GM23338 (cell line): ENCODE measurements at regions not wholly inside any gene's neighbourhood (a gene's known extent, or its start where the extent isn't known, plus 50 kb on each side); places are given as distances from the start of the nearest gene placed in this dataset.

Experiments
- ATAC-seq: fragments of 200-7000 bp; cut with Tn5 transposase; 3 replicates; pipeline ENCODE4 v1.9.1; 2020
- DNase-seq: peaks from one replicate; pipeline ENCODE4 v3.0.0-alpha.2; 2015; ENCODE audit warnings: low spot score
- H2AFZ ChIP-seq: fragments of 200-600 bp; sonication (generic); 2 replicates; pipeline ENCODE4 v1.8.0; 2016; ENCODE audit warnings: antibody characterized with exemption, mild to moderate bottlenecking, moderate library complexity
- H3F3A ChIP-seq: fragments of 200-600 bp; sonication (generic); replicated peaks from 2 replicates; pipeline ENCODE4 v1.8.0; 2017; ENCODE audit warnings: antibody characterized with exemption, mixed run types, low read depth
- H3K27ac ChIP-seq: fragments of 200-600 bp; sonication (generic); 2 replicates; pipeline ENCODE4 v1.6.1; 2016; ENCODE audit warnings: low read depth
- H3K27me3 ChIP-seq: fragments of 200-600 bp; sonication (generic); 2 replicates; pipeline ENCODE4 v1.8.0; 2016; ENCODE audit warnings: mild to moderate bottlenecking, mixed run types, moderate library complexity; ENCODE audit not compliant: insufficient read depth
- H3K36me3 ChIP-seq: fragments of 200-600 bp; sonication (generic); 2 replicates; pipeline ENCODE4 v1.8.0; 2016; ENCODE audit warnings: mild to moderate bottlenecking; ENCODE audit not compliant: insufficient read depth
- H3K4me1 ChIP-seq: fragments of 200-600 bp; sonication (generic); 2 replicates; pipeline ENCODE4 v1.8.0; 2016; ENCODE audit warnings: mild to moderate bottlenecking, moderate library complexity; ENCODE audit not compliant: insufficient read depth
- H3K4me2 ChIP-seq: fragments of 200-600 bp; sonication (generic); 2 replicates; pipeline ENCODE4 v1.7.1; 2017; ENCODE audit warnings: mixed run types
- H3K4me3 ChIP-seq: fragments of 200-600 bp; sonication (generic); 2 replicates; pipeline ENCODE4 v1.6.1; 2016; ENCODE audit warnings: mixed run types
- H3K79me2 ChIP-seq: fragments of 200-600 bp; sonication (generic); replicated peaks from 2 replicates; pipeline ENCODE4 v1.8.0; 2017; ENCODE audit warnings: mild to moderate bottlenecking; ENCODE audit not compliant: insufficient read depth
- H3K9me2 ChIP-seq: fragments of 200-600 bp; sonication (generic); 2 replicates; pipeline ENCODE4 v1.8.0; 2017; ENCODE audit not compliant: insufficient read depth
- H4K20me1 ChIP-seq: fragments of 200-600 bp; sonication (generic); replicated peaks from 2 replicates; pipeline ENCODE4 v1.8.0; 2017; ENCODE audit warnings: mild to moderate bottlenecking; ENCODE audit not compliant: insufficient read depth
- H3K27ac Mint-ChIP-seq: 2 replicates; pipeline ENCODE4 v1.8.0; 2020; ENCODE audit warnings: inconsistent platforms, mild to moderate bottlenecking, moderate library complexity, mixed read lengths
- H3K27me3 Mint-ChIP-seq: 3 replicates; pipeline ENCODE4 v1.8.0; 2022; ENCODE audit warnings: low read depth, mild to moderate bottlenecking, moderate library complexity, mixed read lengths, inconsistent platforms; ENCODE audit not compliant: insufficient read depth, poor library complexity
- H3K36me3 Mint-ChIP-seq: 3 replicates; pipeline ENCODE4 v1.8.0; 2021; ENCODE audit warnings: low read depth, mild to moderate bottlenecking, inconsistent platforms, moderate library complexity, mixed read lengths
- H3K4me1 Mint-ChIP-seq: 3 replicates; pipeline ENCODE4 v1.8.0; 2020; ENCODE audit warnings: mild to moderate bottlenecking, inconsistent platforms, mixed read lengths
- H3K4me3 Mint-ChIP-seq: 3 replicates; pipeline ENCODE4 v1.8.0; 2021; ENCODE audit warnings: moderate library complexity, mild to moderate bottlenecking, inconsistent platforms, mixed read lengths
- H3K9me3 Mint-ChIP-seq: 3 replicates; pipeline ENCODE4 v1.8.0; 2020; ENCODE audit warnings: moderate library complexity, mild to moderate bottlenecking, inconsistent platforms, mixed read lengths
- EZH2phosphoT487 ChIP-seq: fragments of 200-600 bp; sonication (generic); IDR thresholded peaks from one replicate; pipeline ENCODE4 v1.8.1; 2018; ENCODE audit warnings: antibody characterized with exemption; ENCODE audit not compliant: unreplicated experiment
- JUNB ChIP-seq: IDR thresholded peaks from one replicate; pipeline ENCODE4 v1.6.1; 2016; ENCODE audit warnings: antibody characterized with exemption; ENCODE audit not compliant: unreplicated experiment
- STAT1 ChIP-seq: IDR thresholded peaks from one replicate; pipeline ENCODE4 v1.6.1; 2016; ENCODE audit warnings: antibody characterized with exemption; ENCODE audit not compliant: unreplicated experiment
- ZNF114 ChIP-seq: fragments of 250-450 bp; sonication (Bioruptor Pico); IDR thresholded peaks from 2 replicates; pipeline ENCODE4 v1.5.0; 2020; ENCODE audit warnings: mild to moderate bottlenecking, moderate library complexity
- ZNF331 ChIP-seq: fragments of 250-450 bp; sonication (Bioruptor Pico); IDR thresholded peaks from 2 replicates; pipeline ENCODE4 v1.5.0; 2020; ENCODE audit warnings: low read depth, mild to moderate bottlenecking, moderate library complexity
- TF ChIP-seq, protein P1 (sequence below): IDR thresholded peaks from 2 replicates; pipeline ENCODE4 v1.6.1; 2016; ENCODE audit warnings: antibody characterized with exemption
- TF ChIP-seq, protein P2 (sequence below): fragments of 250-450 bp; sonication (Bioruptor Pico); IDR thresholded peaks from 2 replicates; pipeline ENCODE4 v1.5.0; 2020; ENCODE audit warnings: mild to moderate bottlenecking, moderate library complexity

DNA sequence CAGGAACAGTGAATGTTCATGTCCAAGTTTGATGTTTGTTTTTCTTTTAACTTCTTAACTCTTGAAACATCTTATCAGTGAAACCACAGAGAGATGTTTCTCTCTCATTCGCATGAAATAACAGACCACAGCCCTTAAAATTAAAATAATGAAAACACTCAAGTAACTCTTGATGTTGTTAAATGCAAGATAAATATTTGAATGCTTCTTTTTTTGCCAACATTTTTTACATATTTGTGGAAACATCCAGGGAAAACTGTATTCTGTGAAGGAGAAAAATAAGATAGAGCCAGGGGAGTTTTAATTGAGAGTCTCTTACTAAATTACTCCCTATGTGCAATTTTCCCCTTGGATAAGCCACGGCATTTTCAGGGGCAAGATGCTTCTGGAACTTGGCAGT is 361.8 kb upstream of the MGMT start:
- Histone ChIP-seq H3K27ac (no peak overlapping the region), H3K27me3 (no peaks in the 10 kb centered on the region), H3K79me2 (no peaks in the 10 kb centered on the region), H3F3A (no peaks in the 10 kb centered on the region), H4K20me1 (no peaks in the 10 kb centered on the region), H3K36me3 (no peaks in the 10 kb centered on the region), H3K4me1 (no peaks in the 10 kb centered on the region), H2AFZ (no peak overlapping the region), H3K4me2 (no peak overlapping the region), H3K4me3 (no peak overlapping the region), H3K9me2 (peaks cover 7% of the 10 kb centered on the region; the same call in 1 of the 2 replicates)
- Mint-ChIP-seq H3K9me3 (no peaks in the 10 kb centered on the region), H3K27me3 (peaks cover 2% of the 10 kb centered on the region), H3K36me3 (no peaks in the 10 kb centered on the region), H3K4me1 (no peaks in the 10 kb centered on the region), H3K27ac (no peak overlapping the region), H3K4me3 (no peak overlapping the region)
- TF ChIP-seq, protein P1, sequence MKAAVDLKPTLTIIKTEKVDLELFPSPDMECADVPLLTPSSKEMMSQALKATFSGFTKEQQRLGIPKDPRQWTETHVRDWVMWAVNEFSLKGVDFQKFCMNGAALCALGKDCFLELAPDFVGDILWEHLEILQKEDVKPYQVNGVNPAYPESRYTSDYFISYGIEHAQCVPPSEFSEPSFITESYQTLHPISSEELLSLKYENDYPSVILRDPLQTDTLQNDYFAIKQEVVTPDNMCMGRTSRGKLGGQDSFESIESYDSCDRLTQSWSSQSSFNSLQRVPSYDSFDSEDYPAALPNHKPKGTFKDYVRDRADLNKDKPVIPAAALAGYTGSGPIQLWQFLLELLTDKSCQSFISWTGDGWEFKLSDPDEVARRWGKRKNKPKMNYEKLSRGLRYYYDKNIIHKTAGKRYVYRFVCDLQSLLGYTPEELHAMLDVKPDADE, result no peak
- TF ChIP-seq, protein P2, sequence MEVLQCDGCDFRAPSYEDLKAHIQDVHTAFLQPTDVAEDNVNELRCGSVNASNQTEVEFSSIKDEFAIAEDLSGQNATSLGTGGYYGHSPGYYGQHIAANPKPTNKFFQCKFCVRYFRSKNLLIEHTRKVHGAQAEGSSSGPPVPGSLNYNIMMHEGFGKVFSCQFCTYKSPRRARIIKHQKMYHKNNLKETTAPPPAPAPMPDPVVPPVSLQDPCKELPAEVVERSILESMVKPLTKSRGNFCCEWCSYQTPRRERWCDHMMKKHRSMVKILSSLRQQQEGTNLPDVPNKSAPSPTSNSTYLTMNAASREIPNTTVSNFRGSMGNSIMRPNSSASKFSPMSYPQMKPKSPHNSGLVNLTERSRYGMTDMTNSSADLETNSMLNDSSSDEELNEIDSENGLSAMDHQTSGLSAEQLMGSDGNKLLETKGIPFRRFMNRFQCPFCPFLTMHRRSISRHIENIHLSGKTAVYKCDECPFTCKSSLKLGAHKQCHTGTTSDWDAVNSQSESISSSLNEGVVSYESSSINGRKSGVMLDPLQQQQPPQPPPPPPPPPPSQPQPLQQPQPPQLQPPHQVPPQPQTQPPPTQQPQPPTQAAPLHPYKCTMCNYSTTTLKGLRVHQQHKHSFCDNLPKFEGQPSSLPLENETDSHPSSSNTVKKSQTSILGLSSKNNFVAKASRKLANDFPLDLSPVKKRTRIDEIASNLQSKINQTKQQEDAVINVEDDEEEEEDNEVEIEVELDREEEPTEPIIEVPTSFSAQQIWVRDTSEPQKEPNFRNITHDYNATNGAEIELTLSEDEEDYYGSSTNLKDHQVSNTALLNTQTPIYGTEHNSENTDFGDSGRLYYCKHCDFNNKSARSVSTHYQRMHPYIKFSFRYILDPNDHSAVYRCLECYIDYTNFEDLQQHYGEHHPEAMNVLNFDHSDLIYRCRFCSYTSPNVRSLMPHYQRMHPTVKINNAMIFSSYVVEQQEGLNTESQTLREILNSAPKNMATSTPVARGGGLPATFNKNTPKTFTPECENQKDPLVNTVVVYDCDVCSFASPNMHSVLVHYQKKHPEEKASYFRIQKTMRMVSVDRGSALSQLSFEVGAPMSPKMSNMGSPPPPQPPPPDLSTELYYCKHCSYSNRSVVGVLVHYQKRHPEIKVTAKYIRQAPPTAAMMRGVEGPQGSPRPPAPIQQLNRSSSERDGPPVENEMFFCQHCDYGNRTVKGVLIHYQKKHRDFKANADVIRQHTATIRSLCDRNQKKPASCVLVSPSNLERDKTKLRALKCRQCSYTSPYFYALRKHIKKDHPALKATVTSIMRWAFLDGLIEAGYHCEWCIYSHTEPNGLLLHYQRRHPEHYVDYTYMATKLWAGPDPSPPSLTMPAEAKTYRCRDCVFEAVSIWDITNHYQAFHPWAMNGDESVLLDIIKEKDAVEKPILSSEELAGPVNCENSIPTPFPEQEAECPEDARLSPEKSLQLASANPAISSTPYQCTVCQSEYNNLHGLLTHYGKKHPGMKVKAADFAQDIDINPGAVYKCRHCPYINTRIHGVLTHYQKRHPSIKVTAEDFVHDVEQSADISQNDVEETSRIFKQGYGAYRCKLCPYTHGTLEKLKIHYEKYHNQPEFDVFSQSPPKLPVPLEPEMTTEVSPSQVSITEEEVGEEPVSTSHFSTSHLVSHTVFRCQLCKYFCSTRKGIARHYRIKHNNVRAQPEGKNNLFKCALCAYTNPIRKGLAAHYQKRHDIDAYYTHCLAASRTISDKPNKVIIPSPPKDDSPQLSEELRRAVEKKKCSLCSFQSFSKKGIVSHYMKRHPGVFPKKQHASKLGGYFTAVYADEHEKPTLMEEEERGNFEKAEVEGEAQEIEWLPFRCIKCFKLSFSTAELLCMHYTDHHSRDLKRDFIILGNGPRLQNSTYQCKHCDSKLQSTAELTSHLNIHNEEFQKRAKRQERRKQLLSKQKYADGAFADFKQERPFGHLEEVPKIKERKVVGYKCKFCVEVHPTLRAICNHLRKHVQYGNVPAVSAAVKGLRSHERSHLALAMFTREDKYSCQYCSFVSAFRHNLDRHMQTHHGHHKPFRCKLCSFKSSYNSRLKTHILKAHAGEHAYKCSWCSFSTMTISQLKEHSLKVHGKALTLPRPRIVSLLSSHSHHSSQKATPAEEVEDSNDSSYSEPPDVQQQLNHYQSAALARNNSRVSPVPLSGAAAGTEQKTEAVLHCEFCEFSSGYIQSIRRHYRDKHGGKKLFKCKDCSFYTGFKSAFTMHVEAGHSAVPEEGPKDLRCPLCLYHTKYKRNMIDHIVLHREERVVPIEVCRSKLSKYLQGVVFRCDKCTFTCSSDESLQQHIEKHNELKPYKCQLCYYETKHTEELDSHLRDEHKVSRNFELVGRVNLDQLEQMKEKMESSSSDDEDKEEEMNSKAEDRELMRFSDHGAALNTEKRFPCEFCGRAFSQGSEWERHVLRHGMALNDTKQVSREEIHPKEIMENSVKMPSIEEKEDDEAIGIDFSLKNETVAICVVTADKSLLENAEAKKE (CRISPR knock-in tag), result no peak
- TF ChIP-seq ZNF331, result no peak
- no peak for TF ChIP-seq JUNB
- no peak for TF ChIP-seq ZNF114 (CRISPR knock-in tag)
- no peak for TF ChIP-seq EZH2phosphoT487
- no peak for TF ChIP-seq STAT1
- DNase-seq (no peak), ATAC-seq (no peak)
